GM21390 (cell line): ENCODE measurements at regions not wholly inside any gene's neighbourhood (a gene's known extent, or its start where the extent isn't known, plus 50 kb on each side); places are given as distances from the start of the nearest gene placed in this dataset.

Experiments
- ATAC-seq: cut with Tn5 transposase; IDR thresholded peaks from one replicate; pipeline ENCODE4 v1.9.1; 2021; ENCODE audit not compliant: unreplicated experiment

GRCh38 chr1:234975941-234976860 is 152.4 kb downstream of the TOMM20 start:
- ATAC-seq = no peak

GRCh38 chr1:234975122-234975940 is 153.3 kb downstream of the TOMM20 start:
- ATAC-seq = no peak

- no peak for ATAC-seq
These were observed 155.0 kb downstream of the TOMM20 start for GRCh38 chr1:234973426-234974250.

- no peak for ATAC-seq
These were observed 156.0 kb downstream of the TOMM20 start for GRCh38 chr1:234972411-234973191.

GRCh38 chr1:234971586-234972297 is 156.9 kb downstream of the TOMM20 start:
- no peak for ATAC-seq

- ATAC-seq = no peak
These were observed 157.7 kb downstream of the TOMM20 start for GRCh38 chr1:234970731-234971476.

GRCh38 chr1:234970401-234970730 is 158.3 kb downstream of the TOMM20 start:
- ATAC-seq = no peak

GRCh38 chr1:234969581-234970400 is 158.8 kb downstream of the TOMM20 start:
- no peak for ATAC-seq

- no peak for ATAC-seq
These were observed 159.6 kb downstream of the TOMM20 start for GRCh38 chr1:234969011-234969441.

GRCh38 chr1:234968451-234968850 is 160.2 kb downstream of the TOMM20 start:
- ATAC-seq = no peak

- no peak for ATAC-seq
These were observed 161.5 kb downstream of the TOMM20 start for GRCh38 chr1:234967121-234967520.

- no peak for ATAC-seq
These were observed 163.5 kb downstream of the TOMM20 start for GRCh38 chr1:234965111-234965510.

- no peak for ATAC-seq
These were observed 164.5 kb downstream of the TOMM20 start for GRCh38 chr1:234963904-234964702.

- ATAC-seq = peak; percentile 82
These were observed 165.3 kb downstream of the TOMM20 start for GRCh38 chr1:234963180-234963903.

- peak; percentile 49 for ATAC-seq
These were observed 166.2 kb downstream of the TOMM20 start for GRCh38 chr1:234962340-234962989.
